BLaER1 treated with 17β-estradiol and CSF1 and Interleukin-3, amounts not matched to agents 10 nM and 100 nM (cell line): ENCODE measurements at regions not wholly inside any gene's neighbourhood (a gene's known extent, or its start where the extent isn't known, plus 50 kb on each side); places are given as distances from the start of the nearest gene placed in this dataset.
A peak's percentile ranks its signal among the peaks of the same experiment; 100 is the strongest.

ENCODE experiments used
- H3K27ac ChIP-seq, 11 experiments: shearing (Covaris generic); formaldehyde crosslinking; 2 replicates each; pipeline ENCODE4 v1.8.1; 2022
- H3K27me3 ChIP-seq, 11 experiments: shearing (Covaris generic); formaldehyde crosslinking; 2 replicates each; pipeline ENCODE4 v1.8.1; 2022
- H3K36me3 ChIP-seq, 11 experiments: shearing (Covaris generic); formaldehyde crosslinking; 2 replicates each; pipeline ENCODE4 v1.8.1; 2022
- H3K4me1 ChIP-seq, 10 experiments: shearing (Covaris generic); formaldehyde crosslinking; 2 replicates each; pipeline ENCODE4 v1.8.1; 2022
- H3K4me2 ChIP-seq, 11 experiments: shearing (Covaris generic); formaldehyde crosslinking; 2 replicates each; pipeline ENCODE4 v1.8.1; 2022
- H3K4me3 ChIP-seq, 10 experiments: shearing (Covaris generic); formaldehyde crosslinking; 2 replicates each; pipeline ENCODE4 v1.8.1; 2022
- H3K9ac ChIP-seq, 11 experiments: shearing (Covaris generic); formaldehyde crosslinking; 2 replicates each; pipeline ENCODE4 v1.8.1; 2022
- H3K9me3 ChIP-seq, 11 experiments: shearing (Covaris generic); formaldehyde crosslinking; replicated peaks in 1 of 11; 2 replicates each; pipeline ENCODE4 v1.8.1; 2022
- H4K20me1 ChIP-seq, 11 experiments: shearing (Covaris generic); formaldehyde crosslinking; 2 replicates each; pipeline ENCODE4 v1.8.1; 2022
- Cebpa-rat ChIP-seq, 11 experiments: shearing (Covaris generic); IDR thresholded peaks; 2 replicates each; pipeline ENCODE4 v1.8.1; 2022

- peak overlapping the region in 2 of 11 experiments; percentile 11 to 29; a peak in 3 of 22 replicates for H3K4me2 ChIP-seq
- H3K9ac ChIP-seq = no peak overlapping the region
- H4K20me1 ChIP-seq = no peaks in the 10 kb centered on the region
- no peak overlapping the region for H3K4me3 ChIP-seq
- no peaks in the 10 kb centered on the region for H3K36me3 ChIP-seq
- no peak overlapping the region for H3K27ac ChIP-seq
- H3K4me1 ChIP-seq = peaks cover 0 to 7% (median 0%) of the 10 kb centered on the region in 10 experiments; a peak in 3 of 20 replicates
- H3K27me3 ChIP-seq = no peaks in the 10 kb centered on the region
- TF ChIP-seq Cebpa-rat (IDR thresholded peaks at IDR 0.05) = no peak
- peaks cover 0 to 13% (median under 1%) of the 10 kb centered on the region in 11 experiments; a peak in 10 of 22 replicates for H3K9me3 ChIP-seq
These were observed 270.3 kb downstream of the TXNL1 start for GRCh38 chr18:56368066-56368465.

- no peak overlapping the region for H3K4me3 ChIP-seq
- no peak overlapping the region for H3K27ac ChIP-seq
- no peaks in the 10 kb centered on the region for H3K36me3 ChIP-seq
- no peak for TF ChIP-seq Cebpa-rat (IDR thresholded peaks at IDR 0.05)
- H3K9me3 ChIP-seq = peaks cover 16 to 57% (median 28%) of the 10 kb centered on the region in 11 experiments
- no peaks in the 10 kb centered on the region for H3K4me1 ChIP-seq
- no peaks in the 10 kb centered on the region for H3K27me3 ChIP-seq
- 0 out of 22 replicates have a peak overlapping the region, but pooled peaks of 1 of the 11 experiments have one; percentile 13 for H3K4me2 ChIP-seq
- H4K20me1 ChIP-seq = no peaks in the 10 kb centered on the region
- H3K9ac ChIP-seq = no peak overlapping the region
These were observed 279.6 kb downstream of the TXNL1 start for GRCh38 chr18:56358608-56359280.

- H4K20me1 ChIP-seq = no peaks in the 10 kb centered on the region
- H3K4me1 ChIP-seq = peaks cover 0 to 9% (median 0%) of the 10 kb centered on the region in 10 experiments; a peak in 2 of 20 replicates
- H3K4me3 ChIP-seq = no peak overlapping the region
- TF ChIP-seq Cebpa-rat (IDR thresholded peaks at IDR 0.05) = no peak
- H3K9me3 ChIP-seq = peaks cover 12 to 45% (median 19%) of the 10 kb centered on the region in 11 experiments; a peak in 18 of 22 replicates
- H3K27ac ChIP-seq = no peak overlapping the region
- H3K27me3 ChIP-seq = no peaks in the 10 kb centered on the region
- H3K9ac ChIP-seq = no peak overlapping the region
- no peaks in the 10 kb centered on the region for H3K36me3 ChIP-seq
- H3K4me2 ChIP-seq = no peak overlapping the region
These were observed 284.6 kb downstream of the TXNL1 start for GRCh38 chr18:56353663-56354260.

- H4K20me1 ChIP-seq = no peaks in the 10 kb centered on the region
- no peak overlapping the region; a peak in 1 of 22 replicates for H3K27ac ChIP-seq
- H3K27me3 ChIP-seq = no peaks in the 10 kb centered on the region
- H3K4me1 ChIP-seq = peaks cover 0 to 9% (median 0%) of the 10 kb centered on the region in 10 experiments; a peak in 2 of 20 replicates
- no peak overlapping the region for H3K9ac ChIP-seq
- no peaks in the 10 kb centered on the region for H3K36me3 ChIP-seq
- no peak overlapping the region for H3K4me3 ChIP-seq
- no peak for TF ChIP-seq Cebpa-rat (IDR thresholded peaks at IDR 0.05)
- peak overlapping the region in 2 of 11 experiments; percentile 9 to 37; a peak in 3 of 22 replicates for H3K4me2 ChIP-seq
- peaks cover 11 to 45% (median 20%) of the 10 kb centered on the region in 11 experiments; a peak in 19 of 22 replicates for H3K9me3 ChIP-seq
These were observed 286.4 kb downstream of the TXNL1 start for GRCh38 chr18:56351911-56352500.

GRCh38 chr18:56337507-56337906 is 300.9 kb downstream of the TXNL1 start:
- Histone ChIP-seq H3K27ac (no peak overlapping the region), H3K9ac (no peak overlapping the region), H3K9me3 (peaks cover 0 to 15% (median 7%) of the 10 kb centered on the region in 11 experiments; a peak in 8 of 22 replicates), H3K27me3 (no peaks in the 10 kb centered on the region), H3K4me3 (no peak overlapping the region), H3K4me2 (peak overlapping the region in 7 of 11 experiments; percentile 8 to 58 (median 10); a peak in 8 of 22 replicates), H4K20me1 (no peaks in the 10 kb centered on the region), H3K4me1 (peaks cover 0 to 9% (median 2%) of the 10 kb centered on the region in 10 experiments; a peak in 4 of 20 replicates), H3K36me3 (no peaks in the 10 kb centered on the region)
- TF ChIP-seq Cebpa-rat (IDR thresholded peaks at IDR 0.05) = no peak

GRCh38 chr18:56333839-56334238 is 304.6 kb downstream of the TXNL1 start:
- Histone ChIP-seq H3K4me3 (no peak overlapping the region), H3K36me3 (no peaks in the 10 kb centered on the region), H3K27ac (no peak overlapping the region), H3K4me2 (no peak overlapping the region), H3K9ac (no peak overlapping the region), H3K9me3 (peaks cover 0 to 6% (median 1%) of the 10 kb centered on the region in 11 experiments; a peak in 7 of 22 replicates), H4K20me1 (no peaks in the 10 kb centered on the region), H3K27me3 (no peaks in the 10 kb centered on the region), H3K4me1 (peaks cover 0 to 9% (median 2%) of the 10 kb centered on the region in 10 experiments; a peak in 4 of 20 replicates)
- TF ChIP-seq Cebpa-rat (IDR thresholded peaks at IDR 0.05) = no peak

- no peak for TF ChIP-seq Cebpa-rat (IDR thresholded peaks at IDR 0.05)
- Histone ChIP-seq H3K4me3 (no peak overlapping the region), H3K4me1 (peaks cover 0 to 9% (median 2%) of the 10 kb centered on the region in 10 experiments; a peak in 4 of 20 replicates), H3K9ac (no peak overlapping the region), H3K9me3 (peaks cover 0 to 5% (median 0%) of the 10 kb centered on the region in 11 experiments; a peak in 2 of 22 replicates), H4K20me1 (no peaks in the 10 kb centered on the region), H3K4me2 (no peak overlapping the region), H3K36me3 (no peaks in the 10 kb centered on the region), H3K27ac (no peak overlapping the region), H3K27me3 (no peaks in the 10 kb centered on the region)
These were observed 305.2 kb downstream of the TXNL1 start for GRCh38 chr18:56333146-56333545.

GRCh38 chr18:56332371-56332770 is 306.0 kb downstream of the TXNL1 start:
- H4K20me1 ChIP-seq = no peaks in the 10 kb centered on the region
- peaks cover 0 to 2% (median 0%) of the 10 kb centered on the region in 10 experiments; a peak in 2 of 20 replicates for H3K4me1 ChIP-seq
- TF ChIP-seq Cebpa-rat (IDR thresholded peaks at IDR 0.05) = no peak
- H3K9ac ChIP-seq = no peak overlapping the region
- no peak overlapping the region for H3K4me3 ChIP-seq
- no peaks in the 10 kb centered on the region for H3K36me3 ChIP-seq
- H3K27me3 ChIP-seq = no peaks in the 10 kb centered on the region
- H3K4me2 ChIP-seq = no peak overlapping the region
- H3K27ac ChIP-seq = no peak overlapping the region
- H3K9me3 ChIP-seq = no peaks in the 10 kb centered on the region
